ENCODE measurements at regions not wholly inside any gene's neighbourhood (a gene's known extent, or its start where the extent isn't known, plus 50 kb on each side); places are given as distances from the start of the nearest gene placed in this dataset.

- TF ChIP-seq LEF1 (IDR thresholded peaks at IDR 0.05; ENCODE audit: borderline replicate concordance) (no peak), SUZ12 (IDR thresholded peaks at IDR 0.05) (no peak), CTBP1 (IDR thresholded peaks at IDR 0.05; ENCODE audit: borderline replicate concordance) (no peak), FOXK2 (IDR thresholded peaks at IDR 0.05) (no peak), BHLHE40 (IDR thresholded peaks at IDR 0.05; ENCODE audit: borderline replicate concordance) (no peak), NFRKB (IDR thresholded peaks at IDR 0.05) (no peak), TARDBP (IDR thresholded peaks at IDR 0.05) (no peak), L3MBTL2 (conservative IDR thresholded peaks at IDR 0.05) (no peak)
- no peak for DNase-seq (ENCODE audit: extremely low spot score)
- ChIA-PET POLR2A (no interaction called here), CTCF (no interaction called here)
Measured at GRCh38 chr4:66963084-66963483, 582.2 kb downstream of the CENPC start.

DNA sequence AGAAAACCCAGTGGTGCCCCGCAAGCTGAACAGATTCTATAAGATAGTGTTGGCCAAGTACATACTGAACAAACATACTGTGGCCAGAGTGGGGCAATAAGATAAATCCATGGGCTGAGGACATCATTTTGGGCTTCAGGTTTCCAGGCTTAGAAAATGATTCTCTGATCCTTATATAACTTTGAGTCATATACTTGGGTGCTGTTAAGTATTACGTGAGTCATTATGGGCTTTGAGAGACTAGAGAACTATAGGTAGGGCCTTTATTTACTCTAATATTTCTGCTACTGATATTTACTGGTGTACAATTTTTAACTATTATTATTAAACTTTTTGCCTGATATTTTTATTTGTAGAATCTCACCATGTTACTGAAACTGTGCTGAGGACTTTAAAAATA is 586.1 kb downstream of the CENPC start:
- POLR2A ChIA-PET, result no interaction called here
- CTCF ChIA-PET, result no interaction called here
- DNase-seq (ENCODE audit: extremely low spot score), result no peak
- TF ChIP-seq FOXM1 (IDR thresholded peaks at IDR 0.05; ENCODE audit: borderline replicate concordance) (no peak), LEF1 (IDR thresholded peaks at IDR 0.05; ENCODE audit: borderline replicate concordance) (no peak)

- ChIA-PET CTCF (no interaction called here), POLR2A (no interaction called here)
- no peak for DNase-seq (ENCODE audit: extremely low spot score)
- TF ChIP-seq ZNF384 (IDR thresholded peaks at IDR 0.05) (no peak), PKNOX1 (IDR thresholded peaks at IDR 0.05) (no peak), TARDBP (IDR thresholded peaks at IDR 0.05) (no peak), FOXM1 (IDR thresholded peaks at IDR 0.05; ENCODE audit: borderline replicate concordance) (no peak), LEF1 (IDR thresholded peaks at IDR 0.05; ENCODE audit: borderline replicate concordance) (no peak)
Measured at GRCh38 chr4:66956852-66957251, 588.5 kb downstream of the CENPC start.

GRCh38 chr4:66956426-66956825 is 588.9 kb downstream of the CENPC start:
- TF ChIP-seq FOXA1 (IDR thresholded peaks at IDR 0.05) (no peak), HDGF (IDR thresholded peaks at IDR 0.05; ENCODE audit: borderline replicate concordance) (no peak), FOXM1 (IDR thresholded peaks at IDR 0.05; ENCODE audit: borderline replicate concordance) (no peak), L3MBTL2 (conservative IDR thresholded peaks at IDR 0.05) (no peak), CTBP1 (IDR thresholded peaks at IDR 0.05; ENCODE audit: borderline replicate concordance) (no peak), ARNT (IDR thresholded peaks at IDR 0.05) (no peak), ELF4 (IDR thresholded peaks at IDR 0.05) (no peak), FOXK2 (IDR thresholded peaks at IDR 0.05) (no peak), SUZ12 (IDR thresholded peaks at IDR 0.05) (no peak), LEF1 (IDR thresholded peaks at IDR 0.05; ENCODE audit: borderline replicate concordance) (no peak), TARDBP (IDR thresholded peaks at IDR 0.05) (no peak), ZNF384 (IDR thresholded peaks at IDR 0.05) (no peak), BHLHE40 (IDR thresholded peaks at IDR 0.05; ENCODE audit: borderline replicate concordance) (no peak), PKNOX1 (IDR thresholded peaks at IDR 0.05) (no peak)
- CTCF ChIA-PET, result no interaction called here
- no peak for DNase-seq (ENCODE audit: extremely low spot score)
- POLR2A ChIA-PET, result no interaction called here

- POLR2A ChIA-PET, result no interaction called here
- no peak for DNase-seq (ENCODE audit: extremely low spot score)
- CTCF ChIA-PET, result no interaction called here
- TF ChIP-seq LEF1 (IDR thresholded peaks at IDR 0.05; ENCODE audit: borderline replicate concordance) (no peak), BHLHE40 (IDR thresholded peaks at IDR 0.05; ENCODE audit: borderline replicate concordance) (no peak), NFRKB (IDR thresholded peaks at IDR 0.05) (no peak), FOXM1 (IDR thresholded peaks at IDR 0.05; ENCODE audit: borderline replicate concordance) (no peak), TARDBP (IDR thresholded peaks at IDR 0.05) (no peak)
Measured at GRCh38 chr4:66955784-66956183, 589.5 kb downstream of the CENPC start.

- TF ChIP-seq L3MBTL2 (conservative IDR thresholded peaks at IDR 0.05) (no peak), BHLHE40 (IDR thresholded peaks at IDR 0.05; ENCODE audit: borderline replicate concordance) (no peak), FOXA1 (IDR thresholded peaks at IDR 0.05) (no peak), LEF1 (IDR thresholded peaks at IDR 0.05; ENCODE audit: borderline replicate concordance) (no peak), SP1 (IDR thresholded peaks at IDR 0.05) (no peak), HDGF (IDR thresholded peaks at IDR 0.05; ENCODE audit: borderline replicate concordance) (no peak), CTBP1 (IDR thresholded peaks at IDR 0.05; ENCODE audit: borderline replicate concordance) (no peak), FOXK2 (IDR thresholded peaks at IDR 0.05) (no peak), TARDBP (IDR thresholded peaks at IDR 0.05) (no peak), FOXM1 (IDR thresholded peaks at IDR 0.05; ENCODE audit: borderline replicate concordance) (no peak), ZNF384 (IDR thresholded peaks at IDR 0.05) (no peak), NFRKB (IDR thresholded peaks at IDR 0.05) (no peak), ELF4 (IDR thresholded peaks at IDR 0.05) (no peak), PKNOX1 (IDR thresholded peaks at IDR 0.05) (no peak), SUZ12 (IDR thresholded peaks at IDR 0.05) (no peak)
- POLR2A ChIA-PET, result no interaction called here
- CTCF ChIA-PET, result no interaction called here
- no peak for DNase-seq (ENCODE audit: extremely low spot score)
Measured at GRCh38 chr4:66949419-66949818, 595.9 kb downstream of the CENPC start.

DNA sequence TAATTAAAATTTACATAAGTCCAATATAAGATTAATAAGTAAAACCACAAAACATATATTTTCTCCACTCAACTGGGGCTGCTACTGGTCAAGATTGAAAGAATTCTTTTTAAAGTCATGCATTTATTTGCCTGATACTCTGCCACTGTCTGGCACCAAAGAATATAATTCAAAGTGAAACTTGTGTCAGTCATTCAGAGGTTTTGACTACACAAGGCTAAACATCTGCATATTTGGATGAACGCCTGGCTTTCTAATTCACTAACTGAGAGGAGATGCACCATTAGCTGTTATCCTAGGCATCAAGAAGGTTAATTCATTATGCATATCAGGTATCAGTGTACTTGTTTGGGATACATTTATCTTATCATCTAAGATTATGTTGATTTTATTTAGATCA is 598.5 kb downstream of the CENPC start:
- DNase-seq (ENCODE audit: extremely low spot score), result no peak
- TF ChIP-seq TARDBP (IDR thresholded peaks at IDR 0.05) (no peak), ELF4 (IDR thresholded peaks at IDR 0.05) (no peak), L3MBTL2 (conservative IDR thresholded peaks at IDR 0.05) (no peak), ARNT (IDR thresholded peaks at IDR 0.05) (no peak), LEF1 (IDR thresholded peaks at IDR 0.05; ENCODE audit: borderline replicate concordance) (no peak), ZNF384 (IDR thresholded peaks at IDR 0.05) (no peak), FOXK2 (IDR thresholded peaks at IDR 0.05) (no peak), CTBP1 (IDR thresholded peaks at IDR 0.05; ENCODE audit: borderline replicate concordance) (no peak), SP1 (IDR thresholded peaks at IDR 0.05) (no peak), PKNOX1 (IDR thresholded peaks at IDR 0.05) (no peak), FOXM1 (IDR thresholded peaks at IDR 0.05; ENCODE audit: borderline replicate concordance) (no peak), BHLHE40 (IDR thresholded peaks at IDR 0.05; ENCODE audit: borderline replicate concordance) (no peak), FOXA1 (IDR thresholded peaks at IDR 0.05) (no peak), HDGF (IDR thresholded peaks at IDR 0.05; ENCODE audit: borderline replicate concordance) (no peak), NFRKB (IDR thresholded peaks at IDR 0.05) (no peak)
- POLR2A ChIA-PET, result no interaction called here
- CTCF ChIA-PET, result no interaction called here
